ENCODE measurements at regions not wholly inside any gene's neighbourhood (a gene's known extent, or its start where the extent isn't known, plus 50 kb on each side); places are given as distances from the start of the nearest gene placed in this dataset.

DNA sequence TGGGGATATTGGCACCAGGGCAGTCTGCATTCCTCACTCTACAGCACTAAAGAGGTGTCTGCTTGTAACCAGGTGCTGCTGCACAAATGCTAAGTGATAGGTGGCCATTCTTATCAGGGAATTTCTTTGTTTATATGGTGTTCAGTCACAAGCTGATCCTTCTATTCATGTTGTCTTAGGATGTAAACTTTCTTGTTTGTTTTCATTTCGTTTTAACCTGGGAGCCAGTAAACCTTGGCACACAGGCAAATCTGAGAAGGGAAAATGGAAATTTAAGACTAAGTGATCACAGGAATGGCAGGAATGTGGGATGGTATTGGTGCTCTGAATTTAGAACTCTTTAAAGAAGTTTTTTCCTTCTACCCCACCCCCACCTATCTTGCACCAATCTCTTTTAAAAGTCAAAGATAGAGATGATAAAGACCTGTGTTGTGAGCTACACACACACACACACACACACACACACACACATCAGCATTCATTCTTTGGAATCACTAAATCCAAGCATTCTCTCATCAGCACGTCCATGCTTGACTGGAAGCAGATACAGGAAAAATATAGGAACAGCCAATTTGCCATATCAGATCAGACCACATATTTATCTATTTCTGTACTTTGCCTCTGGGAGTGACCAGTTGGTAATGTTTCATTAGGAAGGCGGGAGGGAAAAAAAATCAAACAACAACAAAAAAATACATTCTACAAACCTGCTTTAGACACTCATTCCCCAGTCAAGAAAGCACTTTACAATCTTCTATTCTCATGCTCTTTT, 451.4 kb upstream of the ADGRL2 start:
- TF ChIP-seq YY1 (IDR thresholded peaks at IDR 0.05; ENCODE audit: low read depth) (no peak; the same call in 1 of the 2 replicates), CREB1 (IDR thresholded peaks at IDR 0.05; ENCODE audit: low read depth) (no peak), TEAD4 (IDR thresholded peaks at IDR 0.05) (peak; percentile 96), NFIC (IDR thresholded peaks at IDR 0.05) (peak; percentile 57; the same call in 1 of the 2 replicates), EGR1 (IDR thresholded peaks at IDR 0.05) (no peak), TCF12 (IDR thresholded peaks at IDR 0.05; ENCODE audit: low read depth) (peak; percentile 41; the same call in 1 of the 2 replicates), RAD21 (IDR thresholded peaks at IDR 0.05; ENCODE audit: low read depth) (no peak), ZBTB7A (IDR thresholded peaks at IDR 0.05; ENCODE audit: low read depth) (no peak), CEBPB (IDR thresholded peaks at IDR 0.05) (no peak), TAF1 (IDR thresholded peaks at IDR 0.05; ENCODE audit: low read depth) (no peak), MAX (IDR thresholded peaks at IDR 0.05) (no peak; the same call in 1 of the 2 replicates), USF1 (IDR thresholded peaks at IDR 0.05) (no peak), FOXM1 (IDR thresholded peaks at IDR 0.05; ENCODE audit: borderline replicate concordance, low read depth) (no peak), EP300 (IDR thresholded peaks at IDR 0.05; ENCODE audit: borderline replicate concordance) (peak; percentile 43; the same call in 1 of the 2 replicates)
- TF ChIP-seq, protein P1, sequence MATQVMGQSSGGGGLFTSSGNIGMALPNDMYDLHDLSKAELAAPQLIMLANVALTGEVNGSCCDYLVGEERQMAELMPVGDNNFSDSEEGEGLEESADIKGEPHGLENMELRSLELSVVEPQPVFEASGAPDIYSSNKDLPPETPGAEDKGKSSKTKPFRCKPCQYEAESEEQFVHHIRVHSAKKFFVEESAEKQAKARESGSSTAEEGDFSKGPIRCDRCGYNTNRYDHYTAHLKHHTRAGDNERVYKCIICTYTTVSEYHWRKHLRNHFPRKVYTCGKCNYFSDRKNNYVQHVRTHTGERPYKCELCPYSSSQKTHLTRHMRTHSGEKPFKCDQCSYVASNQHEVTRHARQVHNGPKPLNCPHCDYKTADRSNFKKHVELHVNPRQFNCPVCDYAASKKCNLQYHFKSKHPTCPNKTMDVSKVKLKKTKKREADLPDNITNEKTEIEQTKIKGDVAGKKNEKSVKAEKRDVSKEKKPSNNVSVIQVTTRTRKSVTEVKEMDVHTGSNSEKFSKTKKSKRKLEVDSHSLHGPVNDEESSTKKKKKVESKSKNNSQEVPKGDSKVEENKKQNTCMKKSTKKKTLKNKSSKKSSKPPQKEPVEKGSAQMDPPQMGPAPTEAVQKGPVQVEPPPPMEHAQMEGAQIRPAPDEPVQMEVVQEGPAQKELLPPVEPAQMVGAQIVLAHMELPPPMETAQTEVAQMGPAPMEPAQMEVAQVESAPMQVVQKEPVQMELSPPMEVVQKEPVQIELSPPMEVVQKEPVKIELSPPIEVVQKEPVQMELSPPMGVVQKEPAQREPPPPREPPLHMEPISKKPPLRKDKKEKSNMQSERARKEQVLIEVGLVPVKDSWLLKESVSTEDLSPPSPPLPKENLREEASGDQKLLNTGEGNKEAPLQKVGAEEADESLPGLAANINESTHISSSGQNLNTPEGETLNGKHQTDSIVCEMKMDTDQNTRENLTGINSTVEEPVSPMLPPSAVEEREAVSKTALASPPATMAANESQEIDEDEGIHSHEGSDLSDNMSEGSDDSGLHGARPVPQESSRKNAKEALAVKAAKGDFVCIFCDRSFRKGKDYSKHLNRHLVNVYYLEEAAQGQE (IDR thresholded peaks at IDR 0.05; ENCODE audit: low read depth): no peak

GRCh38 chr1:81345110-81345509, 455.6 kb upstream of the ADGRL2 start:
- no peak for TF ChIP-seq ZBTB7A (IDR thresholded peaks at IDR 0.05; ENCODE audit: low read depth)
- no peak for TF ChIP-seq MAX (IDR thresholded peaks at IDR 0.05)
- TF ChIP-seq TEAD4 (IDR thresholded peaks at IDR 0.05): no peak
- TF ChIP-seq TAF1 (IDR thresholded peaks at IDR 0.05; ENCODE audit: low read depth): no peak
- no peak for TF ChIP-seq EP300 (IDR thresholded peaks at IDR 0.05; ENCODE audit: borderline replicate concordance)
- no peak for TF ChIP-seq USF1 (IDR thresholded peaks at IDR 0.05)
- TF ChIP-seq CREB1 (IDR thresholded peaks at IDR 0.05; ENCODE audit: low read depth): no peak
- TF ChIP-seq CEBPB (IDR thresholded peaks at IDR 0.05): no peak
- TF ChIP-seq RAD21 (IDR thresholded peaks at IDR 0.05; ENCODE audit: low read depth): no peak
- TF ChIP-seq, protein P1 (IDR thresholded peaks at IDR 0.05; ENCODE audit: low read depth): no peak
- no peak for TF ChIP-seq EGR1 (IDR thresholded peaks at IDR 0.05)
- no peak for TF ChIP-seq FOXM1 (IDR thresholded peaks at IDR 0.05; ENCODE audit: borderline replicate concordance, low read depth)
- no peak for TF ChIP-seq NFIC (IDR thresholded peaks at IDR 0.05)
- TF ChIP-seq YY1 (IDR thresholded peaks at IDR 0.05; ENCODE audit: low read depth): no peak
- no peak for TF ChIP-seq TCF12 (IDR thresholded peaks at IDR 0.05; ENCODE audit: low read depth)

DNA sequence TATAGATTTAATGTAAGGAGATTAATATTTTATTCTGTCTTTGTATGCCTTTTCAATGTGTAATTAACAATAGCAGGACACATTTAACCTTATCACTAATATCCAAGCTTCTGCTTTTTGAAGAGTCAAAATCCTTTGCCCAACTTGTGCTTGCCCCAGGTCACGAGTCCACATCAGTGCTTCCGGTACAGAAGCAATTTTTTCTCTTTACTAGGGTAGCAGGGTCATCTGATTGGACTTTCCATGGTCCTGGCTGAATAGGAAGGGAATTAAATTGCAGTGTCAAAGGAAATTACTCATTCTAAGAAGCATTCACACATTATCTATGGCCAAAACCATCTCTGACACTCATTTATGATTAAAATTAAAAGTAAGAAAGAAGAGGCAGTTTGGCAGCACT, 460.5 kb upstream of the ADGRL2 start:
- TF ChIP-seq TAF1 (IDR thresholded peaks at IDR 0.05; ENCODE audit: low read depth) (no peak), TCF12 (IDR thresholded peaks at IDR 0.05; ENCODE audit: low read depth) (no peak), CREB1 (IDR thresholded peaks at IDR 0.05; ENCODE audit: low read depth) (no peak), CEBPB (IDR thresholded peaks at IDR 0.05) (no peak), FOXM1 (IDR thresholded peaks at IDR 0.05; ENCODE audit: borderline replicate concordance, low read depth) (no peak), NFIC (IDR thresholded peaks at IDR 0.05) (no peak), TEAD4 (IDR thresholded peaks at IDR 0.05) (no peak), MAX (IDR thresholded peaks at IDR 0.05) (no peak), RAD21 (IDR thresholded peaks at IDR 0.05; ENCODE audit: low read depth) (no peak), USF1 (IDR thresholded peaks at IDR 0.05) (no peak), YY1 (IDR thresholded peaks at IDR 0.05; ENCODE audit: low read depth) (no peak), EGR1 (IDR thresholded peaks at IDR 0.05) (no peak), EP300 (IDR thresholded peaks at IDR 0.05; ENCODE audit: borderline replicate concordance) (no peak)
- TF ChIP-seq, protein P1 (IDR thresholded peaks at IDR 0.05; ENCODE audit: low read depth): no peak
